GM12878 (cell line): ENCODE measurements at regions not wholly inside any gene's neighbourhood (a gene's known extent, or its start where the extent isn't known, plus 50 kb on each side); places are given as distances from the start of the nearest gene placed in this dataset.

Experiments used
- BHLHE40 ChIP-seq, 2 experiments: fragments of 450-650 bp in 1 of 2; IDR thresholded peaks; 2 replicates each; pipeline ENCODE4 v1.6.1; 2011 to 2017; ENCODE audit warnings: low read depth in 2 of 2, borderline replicate concordance in 1 of 2, improper control_type of control experiment in 1 of 2, low read length in 1 of 2, mild to moderate bottlenecking in 1 of 2
- FOS ChIP-seq: IDR thresholded peaks from 3 replicates; pipeline ENCODE4 v1.6.1; 2011; ENCODE audit warnings: borderline replicate concordance; ENCODE audit not compliant: insufficient read length; ENCODE audit errors: extremely low read depth
- HDAC2 ChIP-seq: fragments of 200-600 bp; sonication (generic); IDR thresholded peaks from 2 replicates; pipeline ENCODE4 v1.6.1; 2017
- NR2C2 ChIP-seq: IDR thresholded peaks from 2 replicates; pipeline ENCODE4 v1.6.1; 2011; ENCODE audit warnings: borderline replicate concordance, low read depth; ENCODE audit not compliant: control insufficient read depth, insufficient read length
- POLR2A ChIP-seq: IDR thresholded peaks from 2 replicates; pipeline ENCODE4 v1.6.1; 2011; ENCODE audit warnings: low read depth, mild to moderate bottlenecking, low read length
- POLR2AphosphoS5 ChIP-seq: IDR thresholded peaks from 2 replicates; pipeline ENCODE4 v1.6.1; 2011; ENCODE audit warnings: mild to moderate bottlenecking, low read length, inconsistent platforms
- SREBF1 ChIP-seq: IDR thresholded peaks from 2 replicates; pipeline ENCODE4 v1.6.1; 2012; ENCODE audit warnings: mild to moderate bottlenecking, low read length
- TCF7 ChIP-seq: IDR thresholded peaks from 2 replicates; pipeline ENCODE4 v1.6.1; 2014; ENCODE audit warnings: antibody characterized with exemption, borderline replicate concordance
- YY1 ChIP-seq: IDR thresholded peaks from 2 replicates; pipeline ENCODE4 v1.6.1; 2011; ENCODE audit warnings: low read depth, mild to moderate bottlenecking, low read length
- ZNF274 ChIP-seq: IDR thresholded peaks from one replicate; pipeline ENCODE4 v1.8.0; 2011; ENCODE audit not compliant: insufficient read length, insufficient read depth
- TF ChIP-seq, protein P1 (sequence below): IDR thresholded peaks from 2 replicates; pipeline ENCODE4 v1.6.1; 2011; ENCODE audit warnings: borderline replicate concordance, low read depth, mild to moderate bottlenecking, moderate library complexity, low read length; ENCODE audit not compliant: insufficient read depth, poor library complexity, severe bottlenecking
- TF ChIP-seq, protein P2 (sequence below), 3 experiments: IDR thresholded peaks in 2 of 3; conservative IDR thresholded peaks in 1 of 3; 2 replicates each; pipeline ENCODE4 v1.5.1; 2011; ENCODE audit warnings: low read depth in 3 of 3, low read length in 3 of 3, mild to moderate bottlenecking in 3 of 3, control low read depth in 2 of 3, moderate library complexity in 2 of 3, inconsistent platforms in 1 of 3, mixed read lengths in 1 of 3; ENCODE audit not compliant: control insufficient read depth in 2 of 3, insufficient read depth in 1 of 3; ENCODE audit errors: extremely low read depth in 1 of 3

DNA sequence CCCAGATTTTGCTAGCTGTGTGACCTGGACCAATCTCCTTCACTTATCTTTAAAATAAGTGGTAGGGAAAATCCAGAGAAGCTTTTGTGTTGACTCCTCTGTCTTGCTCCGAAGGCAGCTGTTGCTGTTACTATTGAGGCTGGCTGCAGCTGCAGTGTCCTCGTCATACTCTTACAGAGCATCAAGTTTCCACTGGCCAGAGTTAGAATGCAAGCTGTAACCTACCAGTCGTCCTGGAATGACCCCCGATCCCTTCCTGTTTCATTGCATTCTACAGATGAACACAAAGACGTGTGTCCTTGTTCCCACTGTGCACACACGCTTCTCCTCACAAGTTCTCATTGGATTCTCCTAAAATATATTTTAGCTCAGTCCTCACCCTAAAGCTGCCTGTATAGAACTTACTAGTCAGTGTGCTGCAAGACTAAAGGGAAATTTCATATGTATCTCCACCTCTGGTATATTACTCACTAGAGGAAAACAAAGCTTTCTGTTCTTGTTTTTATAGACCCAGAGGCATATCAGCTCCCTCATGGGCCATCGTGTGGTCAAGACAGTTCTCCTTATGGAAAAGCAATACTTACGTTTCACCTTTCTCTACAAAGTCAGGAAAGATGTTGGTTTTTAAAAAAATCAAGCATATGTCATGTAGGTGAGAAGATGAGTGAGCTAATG, 589.8 kb downstream of the LMO7 start:
- no peak for TF ChIP-seq BHLHE40 (IDR thresholded peaks at IDR 0.05; ENCODE audit: borderline replicate concordance in 1 of 2, low read depth in 2 of 2, low read length in 1 of 2)
- TF ChIP-seq POLR2AphosphoS5, result no peak
- TF ChIP-seq TCF7, result no peak
- TF ChIP-seq, protein P1, sequence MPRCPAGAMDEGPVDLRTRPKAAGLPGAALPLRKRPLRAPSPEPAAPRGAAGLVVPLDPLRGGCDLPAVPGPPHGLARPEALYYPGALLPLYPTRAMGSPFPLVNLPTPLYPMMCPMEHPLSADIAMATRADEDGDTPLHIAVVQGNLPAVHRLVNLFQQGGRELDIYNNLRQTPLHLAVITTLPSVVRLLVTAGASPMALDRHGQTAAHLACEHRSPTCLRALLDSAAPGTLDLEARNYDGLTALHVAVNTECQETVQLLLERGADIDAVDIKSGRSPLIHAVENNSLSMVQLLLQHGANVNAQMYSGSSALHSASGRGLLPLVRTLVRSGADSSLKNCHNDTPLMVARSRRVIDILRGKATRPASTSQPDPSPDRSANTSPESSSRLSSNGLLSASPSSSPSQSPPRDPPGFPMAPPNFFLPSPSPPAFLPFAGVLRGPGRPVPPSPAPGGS, result no peak
- TF ChIP-seq ZNF274, result no peak
- TF ChIP-seq FOS, result no peak
- TF ChIP-seq, protein P2, sequence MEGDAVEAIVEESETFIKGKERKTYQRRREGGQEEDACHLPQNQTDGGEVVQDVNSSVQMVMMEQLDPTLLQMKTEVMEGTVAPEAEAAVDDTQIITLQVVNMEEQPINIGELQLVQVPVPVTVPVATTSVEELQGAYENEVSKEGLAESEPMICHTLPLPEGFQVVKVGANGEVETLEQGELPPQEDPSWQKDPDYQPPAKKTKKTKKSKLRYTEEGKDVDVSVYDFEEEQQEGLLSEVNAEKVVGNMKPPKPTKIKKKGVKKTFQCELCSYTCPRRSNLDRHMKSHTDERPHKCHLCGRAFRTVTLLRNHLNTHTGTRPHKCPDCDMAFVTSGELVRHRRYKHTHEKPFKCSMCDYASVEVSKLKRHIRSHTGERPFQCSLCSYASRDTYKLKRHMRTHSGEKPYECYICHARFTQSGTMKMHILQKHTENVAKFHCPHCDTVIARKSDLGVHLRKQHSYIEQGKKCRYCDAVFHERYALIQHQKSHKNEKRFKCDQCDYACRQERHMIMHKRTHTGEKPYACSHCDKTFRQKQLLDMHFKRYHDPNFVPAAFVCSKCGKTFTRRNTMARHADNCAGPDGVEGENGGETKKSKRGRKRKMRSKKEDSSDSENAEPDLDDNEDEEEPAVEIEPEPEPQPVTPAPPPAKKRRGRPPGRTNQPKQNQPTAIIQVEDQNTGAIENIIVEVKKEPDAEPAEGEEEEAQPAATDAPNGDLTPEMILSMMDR (IDR thresholded peaks at IDR 0.05 in 2 of 3, conservative IDR thresholded peaks at IDR 0.05 in 1 of 3; ENCODE audit: control insufficient read depth in 2 of 3, extremely low read depth in 1 of 3, insufficient read depth in 1 of 3, low read depth in 3 of 3, low read length in 3 of 3), result no peak
- no peak for TF ChIP-seq POLR2A
- TF ChIP-seq YY1, result no peak
- no peak for TF ChIP-seq SREBF1
- TF ChIP-seq NR2C2, result no peak
- TF ChIP-seq HDAC2, result no peak
